NCI-H146 (cell line): ENCODE measurements at regions not wholly inside any gene's neighbourhood (a gene's known extent, or its start where the extent isn't known, plus 50 kb on each side); places are given as distances from the start of the nearest gene placed in this dataset.

Experiments used
- DNase-seq: peaks from one replicate; lab custom pipeline; 2025; lab: John Stamatoyannopoulos, UW

- DNase-seq, result no peak
These were observed 94.3 kb downstream of the PRLHR start for GRCh38 chr10:118501171-118501570.

DNA sequence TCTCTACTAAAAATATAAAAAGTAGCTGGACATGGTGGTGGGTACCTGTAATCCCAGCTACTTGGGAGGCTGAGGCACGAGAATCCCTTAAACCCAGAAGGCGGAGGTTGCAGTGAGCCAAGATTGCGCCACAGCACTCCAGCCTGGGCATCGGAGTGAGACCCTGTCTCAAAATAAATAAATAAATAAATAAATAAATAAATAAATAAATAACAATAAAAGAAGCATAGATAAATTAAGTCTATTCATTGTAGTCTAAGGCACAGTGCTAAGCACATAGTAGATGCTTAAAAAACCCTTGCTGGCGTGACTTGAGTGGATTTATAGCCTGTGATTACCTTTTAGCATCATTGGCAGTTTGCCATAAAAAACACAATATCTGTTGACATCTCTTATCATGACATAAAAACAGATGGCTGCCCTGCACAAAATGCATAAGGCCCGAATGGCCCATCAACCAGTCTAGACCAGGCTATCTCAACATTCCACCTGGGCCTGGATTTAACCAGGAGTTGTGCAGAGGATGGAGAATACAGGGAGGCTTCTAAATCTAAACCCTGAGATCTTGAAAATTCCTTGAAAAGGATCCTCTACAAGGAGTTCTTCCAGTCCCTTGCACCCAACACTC lies 94.9 kb downstream of the PRLHR start:
- peak; percentile 26 for DNase-seq

DNA sequence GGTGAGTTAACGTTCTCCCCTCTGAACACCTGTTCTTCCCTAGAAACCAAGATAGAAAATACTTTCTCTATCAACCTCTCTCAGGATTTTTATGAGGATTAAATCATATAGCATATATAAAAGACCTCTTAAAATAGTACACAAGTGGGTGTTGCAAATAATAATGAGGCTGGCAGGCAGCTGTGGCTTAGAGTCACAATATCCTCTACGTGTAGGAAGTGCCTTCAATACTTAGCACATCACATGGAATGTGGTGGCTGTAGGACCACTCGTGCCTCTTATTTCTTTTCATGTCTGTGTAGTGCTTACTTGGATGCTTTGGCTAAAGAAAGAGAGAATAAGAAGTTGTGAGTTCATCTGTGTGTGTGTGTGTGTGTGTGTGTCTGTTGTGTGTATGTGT lies 96.3 kb downstream of the PRLHR start:
- DNase-seq, result no peak

GRCh38 chr10:118498623-118499022 lies 96.8 kb downstream of the PRLHR start:
- DNase-seq, result no peak

DNA sequence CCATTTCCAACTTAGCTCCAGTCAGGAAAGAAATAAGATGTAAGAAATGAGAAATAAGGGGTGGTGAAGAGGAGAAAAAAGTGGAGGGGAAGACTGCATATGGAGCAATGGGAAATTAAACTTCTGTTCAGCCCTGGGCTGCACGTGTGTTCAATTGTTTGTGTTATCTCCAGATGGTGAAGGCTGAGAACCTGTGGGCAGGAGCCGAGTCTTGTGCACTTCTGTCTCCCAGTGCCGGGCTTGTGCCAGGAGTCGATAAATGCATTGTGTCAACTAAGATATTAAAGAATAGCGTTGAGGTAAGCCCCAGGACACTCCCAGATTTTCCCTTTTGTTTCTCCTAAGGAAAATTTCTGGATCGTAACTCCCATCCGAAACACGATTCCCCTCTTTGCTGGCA lies 98.2 kb downstream of the PRLHR start:
- no peak for DNase-seq

GRCh38 chr10:118496525-118496924 lies 98.9 kb downstream of the PRLHR start:
- DNase-seq, result no peak

- no peak for DNase-seq
These were observed 99.9 kb downstream of the PRLHR start for GRCh38 chr10:118495499-118495898.

GRCh38 chr10:118491055-118491454 lies 104.4 kb downstream of the PRLHR start:
- DNase-seq, result no peak

- DNase-seq, result no peak
These were observed 106.5 kb downstream of the PRLHR start for GRCh38 chr10:118488710-118489497.

GRCh38 chr10:118485641-118486040 lies 109.8 kb downstream of the PRLHR start:
- no peak for DNase-seq

DNA sequence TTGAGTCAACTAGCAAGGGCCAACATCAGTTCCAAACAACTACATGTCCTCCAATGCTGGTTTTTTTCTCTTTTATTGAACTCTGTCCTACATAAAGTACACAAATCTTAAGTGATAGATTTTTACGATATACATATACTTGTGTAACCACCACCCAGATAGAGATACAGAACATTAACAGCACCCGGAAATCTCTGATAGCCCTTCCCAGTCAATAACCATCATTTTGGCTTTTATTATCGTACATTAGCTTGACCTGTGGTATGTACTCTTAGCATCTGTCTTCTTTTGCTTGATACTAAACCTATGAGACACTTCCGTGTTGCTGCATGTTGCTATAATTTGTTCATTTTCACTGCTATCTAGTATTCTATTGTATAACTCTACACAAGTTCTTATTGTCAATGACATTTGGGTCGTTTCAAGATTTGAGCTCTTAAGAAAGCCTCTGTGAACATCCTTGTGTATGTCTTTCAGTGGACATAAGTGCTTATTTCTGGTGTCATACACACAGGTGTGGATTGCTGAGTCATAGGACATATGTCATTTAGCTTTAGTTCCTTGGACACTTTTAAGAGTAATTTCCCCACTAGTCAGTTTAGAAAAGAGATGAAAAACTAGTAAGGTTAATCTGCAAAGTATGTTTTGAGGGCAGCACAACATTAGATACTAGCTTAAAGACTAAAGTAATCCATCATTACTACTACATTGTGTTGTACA lies 111.1 kb downstream of the PRLHR start:
- DNase-seq, result no peak

DNA sequence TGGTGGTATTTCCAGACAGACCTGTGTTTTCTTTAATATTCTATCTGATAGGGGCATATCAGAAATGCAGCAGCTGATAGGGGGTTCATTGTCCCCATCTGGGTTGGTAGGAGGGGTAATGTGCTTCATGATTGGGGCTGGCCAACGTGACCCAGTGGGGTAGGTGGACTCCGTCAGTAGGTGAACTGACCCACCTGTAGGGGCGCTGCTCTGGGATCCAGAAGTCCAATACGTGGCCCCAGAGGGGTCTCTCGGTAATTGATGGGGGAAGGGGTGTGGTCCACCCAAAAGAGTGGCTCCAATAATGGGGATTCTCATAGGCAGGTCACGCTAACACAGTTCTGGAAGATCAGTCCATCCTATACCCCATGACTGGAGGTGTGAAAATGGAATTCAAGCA lies 112.0 kb downstream of the PRLHR start:
- no peak for DNase-seq

- no peak for DNase-seq
These were observed 112.8 kb downstream of the PRLHR start for GRCh38 chr10:118482393-118483331.

- DNase-seq, result no peak
These were observed 113.6 kb downstream of the PRLHR start for GRCh38 chr10:118481871-118482270.

GRCh38 chr10:118475214-118475613 lies 120.2 kb downstream of the PRLHR start:
- DNase-seq, result no peak

GRCh38 chr10:118474111-118474510 lies 121.3 kb downstream of the PRLHR start:
- peak; percentile 59 for DNase-seq

DNA sequence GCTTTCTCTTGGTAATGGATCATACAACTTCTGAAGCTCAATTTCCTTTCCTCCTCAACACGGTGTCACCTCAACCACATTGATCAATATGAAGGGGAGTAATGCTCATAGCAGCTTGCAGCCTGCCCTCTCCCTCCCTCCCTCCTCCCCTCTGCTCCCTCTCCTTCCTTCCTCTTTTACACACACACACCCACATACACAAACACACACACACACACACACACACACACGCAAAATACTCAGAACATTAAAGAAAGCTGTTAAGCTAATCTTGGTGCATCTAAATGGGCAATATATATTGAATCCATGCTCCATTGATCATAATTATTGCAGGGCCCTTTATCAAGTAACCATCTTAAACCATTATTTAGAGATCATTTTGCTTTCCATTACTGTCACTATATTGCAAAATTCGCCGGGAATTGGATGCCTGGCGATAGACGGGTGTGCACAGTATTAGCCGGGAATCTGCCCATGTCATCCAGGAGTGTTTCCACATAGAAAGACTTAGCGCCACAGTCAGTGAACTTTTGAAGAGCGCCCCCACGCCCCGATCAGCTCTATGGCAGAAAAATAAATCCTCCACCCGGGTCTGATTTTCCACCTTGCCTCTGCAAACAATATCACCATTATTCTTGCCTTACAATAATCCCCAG lies 122.0 kb downstream of the PRLHR start:
- no peak for DNase-seq

GRCh38 chr10:118472415-118473304 lies 122.8 kb downstream of the PRLHR start:
- DNase-seq, result no peak

DNA sequence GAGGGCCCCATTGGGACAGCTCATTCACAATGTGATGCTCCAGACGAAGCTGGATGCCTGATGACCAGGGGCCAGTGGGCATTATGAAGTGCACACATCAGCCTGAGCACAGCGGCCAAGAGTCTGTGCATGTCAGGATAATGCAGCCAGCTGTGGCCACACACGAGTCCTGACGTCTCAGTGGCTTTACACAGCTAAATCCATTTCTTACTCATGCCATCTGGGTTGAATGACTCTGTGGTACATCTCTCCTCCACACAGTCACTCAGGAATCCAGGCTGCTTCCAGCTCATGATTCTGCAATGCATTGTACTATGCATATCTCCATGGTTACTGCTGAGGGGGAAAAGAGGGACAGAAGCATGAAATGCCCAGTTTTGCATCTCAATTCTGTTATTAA lies 123.6 kb downstream of the PRLHR start:
- DNase-seq, result no peak

DNA sequence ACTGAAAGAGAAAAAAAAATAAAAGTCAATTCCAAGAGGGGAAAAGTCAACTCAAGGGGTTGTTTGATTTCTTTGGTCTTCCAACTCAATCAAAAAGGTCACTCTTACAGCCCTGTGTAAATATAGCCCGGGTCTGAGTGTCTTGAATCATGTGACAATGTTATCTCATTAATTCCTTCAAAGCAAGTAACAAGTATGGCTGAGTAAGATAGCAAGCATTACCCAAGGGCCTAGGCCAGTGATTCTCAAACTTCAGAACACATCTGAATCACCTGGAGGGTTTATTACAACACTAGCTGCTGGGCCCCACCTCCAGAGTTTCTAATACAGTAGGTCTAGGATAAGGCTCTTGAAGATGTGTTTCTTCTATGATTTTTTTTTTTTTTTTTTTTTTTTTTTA lies 125.0 kb downstream of the PRLHR start:
- no peak for DNase-seq
